ENCODE measurements at regions not wholly inside any gene's neighbourhood (a gene's known extent, or its start where the extent isn't known, plus 50 kb on each side); places are given as distances from the start of the nearest gene placed in this dataset.

- TF ChIP-seq POLR2A (IDR thresholded peaks at IDR 0.05) (no peak), POLR2AphosphoS5 (IDR thresholded peaks at IDR 0.05) (no peak), CTCF (IDR thresholded peaks at IDR 0.05) (no peak), EP300 (IDR thresholded peaks at IDR 0.05) (no peak)
- no peaks in the 10 kb centered on the region for H3K36me3 ChIP-seq
- H3K27ac ChIP-seq: no peak overlapping the region
- H3K4me1 ChIP-seq: peaks cover 0 to 5% (median 0%) of the 10 kb centered on the region in 4 donors
- DNase-seq: no peak
- no peaks in the 10 kb centered on the region for H3K9me3 ChIP-seq
- no peaks in the 10 kb centered on the region for H3K27me3 ChIP-seq
- intact Hi-C loops (cut with DNase I): no loop called here
- 73 to 92% methylated on average over 3 of the region's 3 CpGs for WGBS, 2 donors
- no peak overlapping the region for H3K4me3 ChIP-seq
Measured at GRCh38 chr4:115365185-115365584, 251.8 kb upstream of the NDST4 start.

GRCh38 chr4:115361781-115362180 is 248.4 kb upstream of the NDST4 start:
- no peak for DNase-seq
- H3K9me3 ChIP-seq: no peaks in the 10 kb centered on the region
- no peaks in the 10 kb centered on the region for H3K36me3 ChIP-seq
- H3K4me3 ChIP-seq: no peak overlapping the region
- H3K27ac ChIP-seq: no peak overlapping the region
- TF ChIP-seq EP300 (IDR thresholded peaks at IDR 0.05): no peak
- no peak for TF ChIP-seq CTCF (IDR thresholded peaks at IDR 0.05)
- TF ChIP-seq POLR2AphosphoS5 (IDR thresholded peaks at IDR 0.05): no peak
- no peak for TF ChIP-seq POLR2A (IDR thresholded peaks at IDR 0.05)
- H3K27me3 ChIP-seq: no peaks in the 10 kb centered on the region
- H3K4me1 ChIP-seq: peaks cover 0 to 10% (median 0%) of the 10 kb centered on the region in 4 donors
- intact Hi-C loops (cut with DNase I): no loop called here

GRCh38 chr4:115360431-115360830 is 247.0 kb upstream of the NDST4 start:
- Histone ChIP-seq H3K27ac (no peak overlapping the region), H3K4me3 (no peak overlapping the region), H3K36me3 (no peaks in the 10 kb centered on the region), H3K9me3 (no peaks in the 10 kb centered on the region), H3K4me1 (peaks cover 0 to 10% (median 0%) of the 10 kb centered on the region in 4 donors), H3K27me3 (no peaks in the 10 kb centered on the region)
- WGBS, 2 donors: 9 to 51% methylated on average over 2 of the region's 2 CpGs
- TF ChIP-seq CTCF (IDR thresholded peaks at IDR 0.05): no peak
- no peak for TF ChIP-seq POLR2A (IDR thresholded peaks at IDR 0.05)
- TF ChIP-seq POLR2AphosphoS5 (IDR thresholded peaks at IDR 0.05): no peak
- TF ChIP-seq EP300 (IDR thresholded peaks at IDR 0.05): no peak
- intact Hi-C loops (cut with DNase I): no loop called here
- no peak for DNase-seq

- no peaks in the 10 kb centered on the region for H3K27me3 ChIP-seq
- intact Hi-C loops (cut with DNase I): no loop called here
- H3K9me3 ChIP-seq: peaks cover 0 to 8% (median 0%) of the 10 kb centered on the region in 4 donors
- no peak for TF ChIP-seq POLR2A (IDR thresholded peaks at IDR 0.05)
- no peak for TF ChIP-seq EP300 (IDR thresholded peaks at IDR 0.05)
- TF ChIP-seq CTCF (IDR thresholded peaks at IDR 0.05): no peak
- TF ChIP-seq POLR2AphosphoS5 (IDR thresholded peaks at IDR 0.05): no peak
- H3K4me3 ChIP-seq: no peak overlapping the region
- no peak overlapping the region for H3K27ac ChIP-seq
- H3K4me1 ChIP-seq: peaks cover 0 to 10% (median 0%) of the 10 kb centered on the region in 4 donors
- H3K36me3 ChIP-seq: no peaks in the 10 kb centered on the region
- DNase-seq: no peak
Measured at GRCh38 chr4:115357776-115358175, 244.4 kb upstream of the NDST4 start.

- no peak for DNase-seq
- TF ChIP-seq POLR2AphosphoS5 (IDR thresholded peaks at IDR 0.05): no peak
- TF ChIP-seq POLR2A (IDR thresholded peaks at IDR 0.05): no peak
- no peak for TF ChIP-seq CTCF (IDR thresholded peaks at IDR 0.05)
- no peak for TF ChIP-seq EP300 (IDR thresholded peaks at IDR 0.05)
- WGBS, 2 donors: 91 to 92% methylated on average over 5 of the region's 5 CpGs
Measured at GRCh38 chr4:115356176-115356575, 242.8 kb upstream of the NDST4 start.

More at GRCh38 chr4:115356176-115356575, 242.8 kb upstream of the NDST4 start:
- intact Hi-C loops (cut with DNase I): no loop called here
- H3K4me1 ChIP-seq: peaks cover 0 to 10% (median 0%) of the 10 kb centered on the region in 4 donors
- H3K36me3 ChIP-seq: no peaks in the 10 kb centered on the region
- H3K9me3 ChIP-seq: peaks cover 0 to 9% (median 0%) of the 10 kb centered on the region in 4 donors
- H3K27me3 ChIP-seq: no peaks in the 10 kb centered on the region
- no peak overlapping the region for H3K27ac ChIP-seq
- no peak overlapping the region for H3K4me3 ChIP-seq

Data from sigmoid colon (tissue), 6 donors.